Lower leg skin (tissue), 4 donors: ENCODE measurements at regions not wholly inside any gene's neighbourhood (a gene's known extent, or its start where the extent isn't known, plus 50 kb on each side); places are given as distances from the start of the nearest gene placed in this dataset.
"Not testable (repeated sequence)": the region's sequence is repeated elsewhere in the genome, so short reads cannot be mapped to it uniquely, and the experiment has no call there.

ENCODE experiments used
- DNase-seq, 2 donors: peaks; one replicate each; pipeline ENCODE4 v3.0.0-alpha.2; 2019; ENCODE audit warnings: low spot score in 2 of 2
- H3K4me3 ChIP-seq: fragments of 200-600 bp; sonication (generic); 2 replicates; pipeline ENCODE4 v1.5.1; 2017; ENCODE audit warnings: mild to moderate bottlenecking, low read depth; ENCODE audit not compliant: poor library complexity, severe bottlenecking
- POLR2A ChIP-seq, 2 donors: fragments of 450-650 bp; IDR thresholded peaks; one replicate each; pipeline ENCODE4 v1.6.1; 2016 to 2017; ENCODE audit warnings: antibody characterized with exemption in 2 of 2, mild to moderate bottlenecking in 1 of 2, moderate library complexity in 1 of 2
- WGBS, 2 donors: methylation state at CpG; one replicate each; pipeline ENCODE4 v1.1.5; 2018; 5-methylcytosine and 5-hydroxymethylcytosine counted together
- intact Hi-C: fragments of 100-400 bp; cut with DNase I; formaldehyde crosslinking; loops from one replicate; pipeline ENCODE4 v1.15.0; 2023; ENCODE audit warnings: low total_unique reads
- TF ChIP-seq, protein P1 (sequence below), 3 donors: fragments of 450-650 bp; IDR thresholded peaks; one replicate each; pipeline ENCODE4 v1.5.1; 2016; ENCODE audit warnings: antibody characterized with exemption in 3 of 3, mild to moderate bottlenecking in 3 of 3, moderate library complexity in 2 of 3

DNA sequence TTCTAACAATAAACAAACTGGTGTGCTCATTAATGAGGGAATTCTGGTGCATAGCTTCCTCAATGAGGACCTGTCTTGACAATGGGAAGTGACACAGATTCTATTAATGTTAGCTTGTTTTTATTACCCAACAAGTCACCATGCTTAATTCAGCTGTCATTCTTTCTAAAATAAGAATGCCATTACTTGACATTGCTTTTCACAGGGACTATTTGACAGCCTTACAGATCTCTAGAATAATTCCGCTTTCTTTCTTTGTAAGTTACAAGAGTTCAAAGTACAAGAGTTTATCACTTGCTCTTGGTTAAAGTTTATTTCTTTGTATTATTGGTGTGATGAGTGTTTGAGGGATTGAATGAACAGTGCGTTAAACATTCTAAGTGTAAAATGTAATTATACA lies 127.0 kb upstream of the COL5A2 start:
- TF ChIP-seq, protein P1, sequence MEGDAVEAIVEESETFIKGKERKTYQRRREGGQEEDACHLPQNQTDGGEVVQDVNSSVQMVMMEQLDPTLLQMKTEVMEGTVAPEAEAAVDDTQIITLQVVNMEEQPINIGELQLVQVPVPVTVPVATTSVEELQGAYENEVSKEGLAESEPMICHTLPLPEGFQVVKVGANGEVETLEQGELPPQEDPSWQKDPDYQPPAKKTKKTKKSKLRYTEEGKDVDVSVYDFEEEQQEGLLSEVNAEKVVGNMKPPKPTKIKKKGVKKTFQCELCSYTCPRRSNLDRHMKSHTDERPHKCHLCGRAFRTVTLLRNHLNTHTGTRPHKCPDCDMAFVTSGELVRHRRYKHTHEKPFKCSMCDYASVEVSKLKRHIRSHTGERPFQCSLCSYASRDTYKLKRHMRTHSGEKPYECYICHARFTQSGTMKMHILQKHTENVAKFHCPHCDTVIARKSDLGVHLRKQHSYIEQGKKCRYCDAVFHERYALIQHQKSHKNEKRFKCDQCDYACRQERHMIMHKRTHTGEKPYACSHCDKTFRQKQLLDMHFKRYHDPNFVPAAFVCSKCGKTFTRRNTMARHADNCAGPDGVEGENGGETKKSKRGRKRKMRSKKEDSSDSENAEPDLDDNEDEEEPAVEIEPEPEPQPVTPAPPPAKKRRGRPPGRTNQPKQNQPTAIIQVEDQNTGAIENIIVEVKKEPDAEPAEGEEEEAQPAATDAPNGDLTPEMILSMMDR (IDR thresholded peaks at IDR 0.05): no peak
- TF ChIP-seq POLR2A (IDR thresholded peaks at IDR 0.05): no peak

DNA sequence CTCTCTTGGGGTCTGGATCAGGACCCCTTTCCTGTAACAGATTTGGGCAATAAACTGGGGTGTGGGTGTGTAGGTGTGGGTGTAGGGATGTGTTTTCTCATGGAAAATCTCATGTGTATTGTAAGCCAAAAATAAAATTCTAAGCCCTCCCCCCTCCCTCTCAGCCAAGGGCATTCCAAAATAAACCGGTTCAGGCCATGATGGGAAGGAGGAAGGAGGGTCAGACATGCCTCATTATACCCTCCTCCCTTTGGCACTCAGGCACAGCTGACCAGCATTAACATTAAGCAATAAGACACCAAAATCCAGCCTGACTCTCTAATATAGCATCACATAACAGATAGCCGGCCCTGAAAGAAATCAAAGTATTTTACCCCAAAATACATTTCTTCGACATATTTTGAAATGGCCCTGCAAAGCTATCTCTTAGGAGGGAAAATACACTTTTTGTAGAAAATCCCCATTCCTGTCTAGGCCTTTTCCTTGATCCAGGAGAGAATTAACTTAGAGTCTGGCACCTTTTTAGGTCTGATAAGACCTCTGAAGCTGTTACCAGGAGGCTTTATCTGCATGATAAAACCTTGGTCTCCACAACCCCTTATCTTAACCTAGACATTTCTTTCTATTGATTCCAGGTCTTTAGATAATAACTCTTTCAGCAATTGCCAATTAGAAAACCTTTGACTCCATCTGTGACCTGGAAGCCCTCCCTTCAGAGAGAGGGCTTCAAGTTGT lies 128.7 kb upstream of the COL5A2 start:
- no peak overlapping the region for H3K4me3 ChIP-seq
- DNase-seq: no peak
- intact Hi-C loops: no loop called here
- WGBS, 2 donors: 86 to 91% methylated on average over 3 of the region's 3 CpGs
- TF ChIP-seq, protein P1 (IDR thresholded peaks at IDR 0.05): no peak
- no peak for TF ChIP-seq POLR2A (IDR thresholded peaks at IDR 0.05)

More for the DNA sequence above, 127.0 kb upstream of the COL5A2 start:
- intact Hi-C loops: no loop called here
- no peak for DNase-seq
- H3K4me3 ChIP-seq: no peak overlapping the region
- WGBS, 2 donors: 96 to 98% methylated on average over 2 of the region's 2 CpGs

DNA sequence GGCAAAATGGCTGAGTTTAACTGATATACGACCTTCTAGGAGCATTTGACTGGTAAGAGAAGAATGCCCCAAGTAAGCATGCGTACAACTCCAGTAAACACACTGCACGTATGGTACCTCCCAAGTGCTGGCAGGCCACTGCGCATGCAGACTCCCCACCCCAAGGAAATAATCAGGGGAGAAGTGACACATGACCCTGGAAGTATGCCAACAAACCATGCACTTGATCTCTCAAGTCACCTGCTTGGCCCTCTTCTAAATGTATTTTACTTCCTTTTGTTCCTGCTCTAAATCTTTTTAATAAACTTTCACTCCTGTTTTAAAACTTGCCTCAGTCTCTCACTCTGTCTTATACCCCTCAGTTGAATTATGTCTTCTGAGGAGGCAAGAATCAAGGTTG lies 129.8 kb upstream of the COL5A2 start:
- H3K4me3 ChIP-seq: no peak overlapping the region
- intact Hi-C loops: no loop called here
- 82 to 90% methylated on average over 4 of the region's 4 CpGs for WGBS, 2 donors
- DNase-seq: no peak
- TF ChIP-seq, protein P1 (IDR thresholded peaks at IDR 0.05): no peak
- TF ChIP-seq POLR2A (IDR thresholded peaks at IDR 0.05): no peak

DNA sequence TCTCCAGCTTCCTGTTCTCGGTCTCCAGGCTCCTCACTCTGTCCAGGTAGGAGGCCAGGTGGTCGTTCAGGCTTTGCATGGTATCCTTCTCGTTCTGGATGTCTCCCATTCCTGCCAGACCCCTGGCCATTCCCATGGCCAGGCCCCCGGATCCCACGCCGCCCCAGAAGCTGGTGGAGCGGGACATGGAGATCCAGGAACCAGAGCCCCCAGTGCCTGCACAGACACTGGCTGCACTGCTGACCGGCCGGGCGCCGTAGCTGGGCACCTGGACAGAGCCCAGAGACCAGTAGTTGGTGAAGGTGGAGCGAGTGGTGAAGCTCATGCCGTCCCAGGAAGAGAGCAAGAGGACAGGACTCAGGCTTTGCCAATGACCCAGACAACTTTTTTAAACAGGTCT lies 129.1 kb upstream of the WDR75 start:
- no peak for DNase-seq
- WGBS, 2 donors: 91 to 98% methylated on average over 13 of the region's 13 CpGs
- intact Hi-C loops: no loop called here
- H3K4me3 ChIP-seq: no peak overlapping the region
- no peak for TF ChIP-seq POLR2A (IDR thresholded peaks at IDR 0.05)
- TF ChIP-seq, protein P1 (IDR thresholded peaks at IDR 0.05): no peak

DNA sequence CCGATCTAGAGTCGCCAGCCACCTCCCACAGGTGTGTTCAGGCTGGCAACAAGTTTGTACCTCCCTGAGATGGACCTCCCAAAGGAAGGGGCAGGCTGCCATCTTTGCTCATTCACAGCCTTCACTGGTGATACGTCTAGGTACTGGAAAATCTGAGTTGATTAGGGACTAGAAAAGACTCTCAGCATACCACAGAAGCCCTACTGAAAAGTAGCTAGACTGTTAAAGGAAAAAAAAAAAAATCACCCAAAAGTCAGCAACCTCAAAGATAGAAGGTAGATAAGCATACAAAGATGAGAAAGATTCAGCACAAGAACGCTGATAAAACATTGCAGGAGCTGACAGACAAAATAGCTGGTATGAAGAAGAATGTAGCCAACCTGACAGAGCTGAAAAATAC lies 128.6 kb upstream of the WDR75 start:
- DNase-seq: no peak
- intact Hi-C loops: no loop called here
- H3K4me3 ChIP-seq: no peak overlapping the region
- 93 to 95% methylated on average over 4 of the region's 4 CpGs for WGBS, 2 donors
- TF ChIP-seq, protein P1 (IDR thresholded peaks at IDR 0.05): no peak
- TF ChIP-seq POLR2A (IDR thresholded peaks at IDR 0.05): no peak

DNA sequence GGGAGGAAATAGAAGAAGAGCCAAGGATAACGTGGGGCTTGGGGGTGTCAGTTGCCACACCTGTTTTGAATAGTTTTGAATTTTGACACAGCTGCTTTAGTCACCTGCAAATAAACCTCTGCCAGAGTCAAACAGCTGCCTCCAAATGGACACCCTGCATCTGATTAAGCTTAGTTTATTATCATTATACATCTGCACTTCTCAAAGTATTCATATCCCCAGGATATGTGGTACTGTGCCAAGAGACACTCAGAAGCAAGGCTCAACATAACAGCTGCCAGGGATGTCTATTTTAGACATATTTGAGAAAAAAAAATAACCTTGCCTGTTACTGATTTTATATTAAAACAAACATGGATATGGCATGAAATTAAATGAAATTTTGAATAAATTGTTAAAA lies 122.5 kb upstream of the WDR75 start:
- intact Hi-C loops: no loop called here
- no peak overlapping the region for H3K4me3 ChIP-seq
- 33 to 38% methylated on average over 1 of the region's 1 CpG for WGBS, 2 donors
- no peak for DNase-seq
- TF ChIP-seq, protein P1 (IDR thresholded peaks at IDR 0.05): no peak
- TF ChIP-seq POLR2A (IDR thresholded peaks at IDR 0.05): no peak

DNA sequence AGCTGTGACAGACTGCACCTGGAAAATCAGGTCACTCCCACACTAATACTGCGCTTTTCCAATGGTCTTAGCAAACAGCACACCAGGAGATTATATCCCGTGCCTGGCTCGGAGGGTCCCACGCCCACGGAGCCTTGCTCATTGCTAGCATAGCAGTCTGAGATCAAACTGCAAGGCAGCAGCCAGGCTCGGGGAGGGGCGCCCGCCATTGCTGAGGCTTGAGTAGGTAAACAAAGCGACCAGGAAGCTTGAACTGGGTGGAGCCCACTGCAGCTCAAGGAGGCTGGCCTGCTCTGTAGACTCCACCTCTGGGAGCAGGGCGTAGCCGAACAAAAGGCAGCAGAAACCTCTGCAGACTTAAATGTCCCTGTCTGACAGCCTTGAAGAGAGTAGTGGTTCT lies 121.8 kb upstream of the WDR75 start:
- 93 to 96% methylated on average over 11 of the region's 11 CpGs for WGBS, 2 donors
- H3K4me3 ChIP-seq, intact Hi-C loops, DNase-seq: not testable (repeated sequence)
